ENCODE measurements at regions not wholly inside any gene's neighbourhood (a gene's known extent, or its start where the extent isn't known, plus 50 kb on each side); places are given as distances from the start of the nearest gene placed in this dataset.
A peak's percentile ranks its signal among the peaks of the same experiment; 100 is the strongest.

DNA sequence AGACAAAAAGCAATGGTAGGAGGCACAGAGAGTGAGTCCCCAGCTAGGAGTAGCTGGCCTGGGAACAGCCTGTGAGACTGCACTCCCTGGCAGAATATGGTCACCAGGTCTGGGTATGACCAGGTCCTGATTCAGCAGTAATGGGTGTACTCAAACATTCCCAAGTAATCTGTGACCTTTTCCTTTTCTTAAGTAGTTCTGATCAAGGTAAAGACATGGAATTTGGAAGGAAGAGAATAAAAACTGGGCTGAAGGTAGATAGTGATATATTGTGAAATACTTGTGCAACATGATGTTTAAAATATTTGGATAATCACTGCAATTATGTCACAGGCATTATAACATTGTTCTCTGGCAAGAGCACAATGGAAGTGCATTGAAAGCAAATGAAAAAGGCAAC is 147.2 kb upstream of the DPYD start:
- no peak for DNase-seq (ENCODE audit: low read depth)

DNA sequence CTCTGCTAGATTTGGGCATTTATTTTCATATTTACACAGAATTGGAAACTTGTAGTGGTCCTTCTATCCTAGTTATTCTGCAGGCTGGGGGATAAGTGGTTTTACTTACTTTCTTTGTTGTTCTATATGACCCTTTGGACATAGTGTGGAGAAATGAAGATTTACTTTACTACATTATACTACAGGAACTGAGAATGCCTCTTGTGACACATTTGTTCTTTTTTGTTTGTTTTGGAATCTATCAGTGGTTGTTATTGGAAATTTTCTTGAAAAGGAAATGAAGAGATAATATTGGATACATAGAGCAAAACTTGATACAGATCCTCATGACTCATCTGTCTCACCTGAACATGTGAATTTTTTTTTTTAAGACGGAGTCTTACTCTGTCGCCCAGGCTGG is 146.1 kb upstream of the DPYD start:
- no peak for DNase-seq (ENCODE audit: low read depth)

DNA sequence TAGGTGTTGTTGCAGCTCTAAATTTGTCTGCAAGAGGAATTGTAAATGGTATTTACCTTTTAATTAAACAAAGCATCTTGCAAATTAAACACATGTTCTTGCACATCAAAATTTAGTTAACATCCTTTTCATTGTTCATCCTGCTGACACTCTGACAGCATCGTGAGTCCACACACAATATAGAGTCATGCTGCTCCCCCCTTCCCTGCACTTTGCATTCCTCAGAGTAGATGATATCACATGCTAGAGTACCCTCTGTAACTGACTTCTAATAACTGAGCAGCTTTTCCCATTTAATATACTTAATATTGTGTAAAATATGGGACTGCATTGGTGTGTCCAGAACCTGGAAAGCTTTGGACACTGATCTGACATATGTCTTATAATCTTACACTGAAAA is 138.8 kb upstream of the DPYD start:
- no peak for DNase-seq (ENCODE audit: low read depth)

DNA sequence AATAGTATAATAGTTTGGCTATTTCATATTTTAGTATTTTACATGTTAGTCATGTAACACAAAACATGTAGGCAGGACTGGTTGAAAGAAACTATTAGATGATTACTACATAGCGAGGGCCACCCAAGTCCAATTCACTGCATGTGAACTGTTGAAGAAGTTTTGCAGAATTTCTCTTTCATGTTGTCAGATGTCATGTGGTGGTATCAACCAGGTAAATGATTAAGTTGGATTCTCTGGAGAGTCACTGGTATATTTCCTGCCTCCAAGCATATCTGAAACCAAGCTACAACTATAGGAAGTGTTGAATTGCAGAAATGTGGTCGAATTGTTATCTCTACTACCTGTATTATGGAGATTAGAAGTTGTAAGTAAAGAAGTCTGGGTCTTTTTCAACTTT is 137.8 kb upstream of the DPYD start:
- DNase-seq (ENCODE audit: low read depth), result no peak

DNA sequence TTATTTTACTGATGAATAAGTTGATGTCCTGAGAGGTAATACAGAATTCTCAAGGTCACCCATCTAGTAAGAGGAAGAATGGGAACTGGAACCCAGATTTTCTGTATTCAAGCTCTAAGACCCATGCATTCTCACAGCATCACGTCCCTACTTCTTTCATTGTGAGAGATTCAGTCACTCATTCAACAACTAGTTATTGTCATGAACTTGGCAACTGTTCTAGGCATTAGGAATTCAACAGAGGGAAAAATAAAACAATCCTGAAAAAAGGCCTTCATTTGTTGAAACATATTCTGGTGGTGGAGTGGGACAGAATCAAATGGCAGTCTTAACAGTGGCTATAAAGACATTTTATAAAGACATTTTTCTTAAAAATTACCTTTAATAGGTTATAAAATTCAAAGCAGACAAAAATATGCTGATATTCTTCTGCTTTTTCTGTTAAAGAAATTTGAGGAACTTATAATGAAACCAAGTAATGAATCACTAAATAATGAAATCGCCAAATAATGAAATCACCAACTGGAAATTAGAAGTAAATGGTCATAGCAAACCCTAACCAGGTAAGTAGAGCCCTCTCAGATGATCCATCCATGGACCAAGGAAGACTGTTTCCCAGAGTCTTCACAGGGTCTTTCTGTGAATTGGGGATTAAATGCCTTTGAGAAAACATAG is 136.5 kb upstream of the DPYD start:
- no peak for DNase-seq (ENCODE audit: low read depth)

DNA sequence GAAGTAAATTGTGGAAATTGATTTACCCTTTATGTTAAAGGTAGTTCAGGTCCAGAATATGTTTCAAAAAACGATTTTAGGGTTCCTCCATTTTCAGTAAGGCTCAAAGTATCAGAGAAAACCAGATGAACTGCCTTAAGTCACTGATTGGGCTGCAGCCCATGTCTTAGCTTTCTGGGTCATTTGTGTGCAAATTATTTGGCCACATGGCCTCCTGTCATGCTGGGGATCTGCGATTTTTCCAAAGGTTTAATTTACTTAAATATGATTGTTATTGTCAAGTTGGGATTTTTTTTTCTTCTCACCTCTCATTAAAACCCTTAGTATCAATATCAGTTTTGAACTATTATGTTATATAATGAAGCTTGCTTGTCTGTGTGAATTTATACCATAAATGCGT is 135.9 kb upstream of the DPYD start:
- DNase-seq (ENCODE audit: low read depth), result no peak

DNA sequence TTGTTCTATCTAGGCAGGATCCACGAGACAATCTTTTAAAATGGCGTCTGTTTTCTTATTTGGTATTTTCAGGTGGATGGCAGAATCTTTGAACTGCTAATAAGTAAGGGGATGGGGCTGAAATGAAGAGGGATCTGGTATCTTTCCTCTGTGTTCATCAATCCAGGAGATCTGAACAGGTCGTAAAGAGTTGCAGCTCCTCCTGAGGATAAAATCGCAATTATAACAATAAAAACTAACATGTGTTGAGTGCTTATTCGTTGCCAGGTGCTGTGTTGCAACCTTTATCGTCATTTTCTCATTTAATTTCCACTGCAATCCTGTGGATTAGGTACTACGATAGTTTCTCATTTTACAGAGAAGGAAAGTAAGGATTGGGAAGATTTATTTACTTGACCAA is 134.6 kb upstream of the DPYD start:
- no peak for DNase-seq (ENCODE audit: low read depth)

DNA sequence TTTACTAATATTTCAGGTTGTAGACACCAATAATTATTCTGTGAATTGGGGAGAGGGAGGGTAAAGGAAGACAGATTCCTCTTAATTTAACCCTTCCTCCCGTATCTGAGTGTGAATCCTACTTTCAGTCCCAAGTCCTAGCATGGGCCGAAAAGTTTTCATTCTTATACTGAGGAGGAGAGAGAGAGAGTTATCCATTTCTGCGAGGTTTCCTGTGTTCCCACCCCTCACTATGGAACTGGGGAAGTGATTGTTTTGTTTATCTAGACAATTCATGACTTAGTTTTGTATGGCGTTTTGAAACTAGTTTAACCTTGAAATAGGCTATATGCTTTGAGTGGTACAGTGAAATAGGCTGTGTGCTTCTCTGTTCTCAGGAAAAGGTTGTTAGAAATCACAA is 134.0 kb upstream of the DPYD start:
- no peak for DNase-seq (ENCODE audit: low read depth)

DNA sequence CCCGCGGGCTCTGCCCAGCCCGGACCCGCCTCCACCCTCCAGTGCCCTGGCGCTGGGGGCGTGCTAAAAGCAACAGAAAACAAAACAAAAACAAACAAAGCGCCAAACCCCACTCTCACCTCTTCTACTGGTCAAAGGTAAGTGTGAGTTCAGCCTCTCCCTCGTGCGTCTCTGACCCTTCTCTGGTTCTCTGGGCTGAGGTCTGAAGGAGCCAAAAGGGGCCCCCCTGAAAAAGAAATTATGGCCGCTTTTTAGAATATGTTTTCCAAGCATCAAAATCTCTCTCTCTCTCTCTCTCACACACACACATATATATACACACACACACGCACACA is 133.5 kb upstream of the DPYD start:
- no peak for DNase-seq (ENCODE audit: low read depth)

DNA sequence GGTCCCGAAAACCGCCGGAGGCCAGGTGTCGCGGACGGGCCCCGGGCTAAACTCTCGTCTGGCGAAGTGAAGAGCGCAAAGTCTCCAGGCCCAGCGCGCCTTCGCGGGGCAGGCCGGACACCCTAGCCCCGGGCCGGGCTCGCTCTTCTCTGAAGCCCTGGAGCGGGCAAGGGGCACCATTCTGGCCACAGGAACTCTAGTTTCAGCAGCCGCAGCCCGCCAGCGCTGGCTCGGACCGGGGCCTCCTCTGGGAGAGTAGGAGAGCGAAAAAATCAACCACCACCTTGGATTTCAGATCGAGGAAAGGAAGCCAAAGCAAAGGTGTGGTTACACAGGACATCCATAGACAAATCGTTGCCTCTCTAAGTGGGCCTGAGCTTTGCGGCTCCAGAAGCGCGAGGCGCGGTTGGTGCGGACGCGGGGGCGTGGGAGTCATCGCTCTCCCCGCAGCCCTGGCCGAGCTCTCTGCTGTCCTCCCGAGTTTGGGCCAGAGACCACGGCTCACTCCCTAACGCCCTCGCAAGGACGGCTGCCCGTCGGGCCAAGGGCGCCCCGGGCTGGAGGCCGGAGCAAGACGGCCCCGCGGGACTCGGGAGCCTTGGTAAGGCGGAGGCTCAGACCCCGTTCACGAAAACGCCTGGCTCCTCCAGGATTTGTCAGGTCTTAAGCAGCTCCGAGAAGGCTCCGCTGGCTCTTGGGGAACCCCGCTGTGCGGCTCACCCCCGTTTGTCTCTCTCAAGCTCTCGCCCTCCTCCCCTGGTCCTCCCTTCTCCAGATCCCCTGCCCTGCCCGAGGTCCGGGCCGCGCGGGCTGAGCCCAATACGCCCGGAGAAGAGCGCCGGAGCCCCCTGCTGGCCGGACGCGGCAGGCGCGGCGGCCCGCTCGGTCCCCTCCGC is 132.9 kb upstream of the DPYD start:
- peak; percentile 41 for DNase-seq (ENCODE audit: low read depth)

DNA sequence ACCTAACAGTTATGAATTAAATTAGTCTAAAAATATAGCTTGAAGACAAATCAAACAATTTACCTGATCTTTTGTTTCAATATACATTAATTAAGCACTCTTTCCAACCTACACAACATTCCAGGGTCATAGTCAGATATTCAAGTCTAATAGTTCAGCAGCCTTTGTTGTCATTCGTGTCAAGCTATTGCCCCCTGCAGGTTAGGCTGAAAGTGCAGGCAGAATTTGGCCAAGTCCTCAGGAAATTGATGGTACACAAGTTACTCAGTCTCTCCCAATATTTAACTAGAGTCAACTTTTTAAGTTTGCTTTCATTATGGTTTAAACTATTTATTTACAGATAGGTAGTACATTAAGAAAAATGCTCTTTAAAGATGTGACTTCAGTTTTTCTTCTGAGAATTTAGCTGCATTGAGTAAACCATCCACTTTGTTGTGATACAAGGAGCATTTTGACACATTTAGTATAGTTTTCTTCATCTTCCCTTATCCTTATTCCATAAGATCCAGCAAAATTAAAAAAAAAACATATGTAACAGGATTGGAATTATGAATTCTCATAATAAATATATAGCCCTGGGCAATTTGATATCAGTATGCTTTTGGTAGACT is 130.3 kb upstream of the DPYD start:
- peak; percentile 67 for DNase-seq (ENCODE audit: low read depth)

DNA sequence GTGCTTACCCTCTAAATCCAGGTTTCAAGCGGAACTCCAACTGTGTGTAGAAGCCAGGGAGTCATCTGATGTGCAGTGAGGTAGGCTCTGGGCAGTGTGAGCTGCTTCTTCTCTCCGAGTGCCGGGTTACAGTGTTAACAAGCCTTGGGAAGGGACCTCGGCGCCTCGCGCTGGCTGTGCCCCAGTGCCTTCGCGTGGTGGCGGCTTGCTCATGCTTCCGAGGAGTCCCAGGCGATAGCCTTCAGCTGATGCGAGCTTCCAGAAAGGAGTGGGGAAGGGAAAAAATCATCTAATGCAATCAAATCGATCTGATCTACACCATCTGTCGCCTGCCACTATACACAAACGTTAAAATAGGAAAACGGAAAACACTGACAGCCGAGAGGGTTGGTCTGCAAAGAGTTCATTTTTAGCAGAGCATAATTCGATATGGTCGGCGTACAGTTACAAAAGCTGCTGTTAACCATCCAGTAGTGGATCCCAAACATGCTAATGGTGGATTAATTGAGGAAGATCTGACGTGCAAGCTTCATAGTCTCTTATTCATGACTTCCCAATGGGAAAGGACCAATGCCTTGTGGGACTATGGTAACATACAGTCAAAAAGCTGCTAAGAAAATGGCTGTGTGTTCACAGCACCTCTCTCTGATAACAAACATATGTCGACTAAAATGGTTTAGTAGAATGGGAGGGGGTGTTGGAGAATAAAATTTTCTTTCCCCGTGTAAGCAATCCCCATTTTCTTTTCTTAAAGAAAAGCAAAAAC is 128.7 kb upstream of the DPYD start:
- DNase-seq (ENCODE audit: low read depth), result no peak

DNA sequence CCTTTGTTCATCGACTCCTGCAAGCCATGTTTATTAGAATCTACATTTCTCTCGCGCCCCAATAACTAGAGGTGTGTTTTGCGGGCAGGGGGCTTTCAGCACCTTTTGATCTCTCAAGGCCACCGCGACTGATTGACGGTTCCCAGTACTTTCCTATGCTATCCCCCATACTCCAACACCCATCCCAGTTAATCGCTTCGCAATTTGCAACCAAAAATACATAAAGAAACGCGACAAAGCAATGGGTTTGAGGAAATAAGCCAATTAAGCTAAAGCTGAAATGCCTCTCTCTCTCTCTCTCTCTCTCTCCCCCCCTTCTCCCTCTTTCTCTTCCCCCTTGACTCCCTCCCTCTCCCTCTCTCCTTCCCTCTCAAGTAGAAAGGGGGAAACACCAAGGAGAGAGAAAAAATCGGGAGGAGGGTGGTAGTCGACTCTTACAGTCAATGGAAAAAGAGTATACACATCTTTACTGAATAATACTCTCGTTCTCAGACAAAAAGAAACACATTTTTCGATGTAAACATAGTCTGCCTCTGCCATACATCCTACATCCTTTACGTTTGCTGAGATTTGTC is 128.0 kb upstream of the DPYD start:
- no peak for DNase-seq (ENCODE audit: low read depth)

DNA sequence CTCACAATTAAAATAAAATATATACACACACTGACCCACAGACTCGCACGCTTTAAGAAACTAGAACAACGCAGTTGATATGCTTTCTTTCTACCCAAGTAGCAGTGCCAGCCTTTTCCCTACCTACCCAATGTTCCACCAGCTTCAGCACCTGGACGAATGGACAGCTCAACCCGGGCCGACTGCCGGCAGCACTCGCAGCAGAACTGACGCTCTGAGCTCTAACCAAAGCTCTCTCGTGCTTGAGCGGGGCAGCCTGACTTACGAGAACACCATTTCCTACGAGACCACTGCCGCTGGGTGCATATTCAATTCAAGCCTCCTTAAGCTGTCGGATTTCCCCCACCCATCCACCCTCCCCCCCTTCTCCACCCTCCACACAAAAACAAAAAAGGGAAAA is 127.4 kb upstream of the DPYD start:
- peak; percentile 57 for DNase-seq (ENCODE audit: low read depth)

DNA sequence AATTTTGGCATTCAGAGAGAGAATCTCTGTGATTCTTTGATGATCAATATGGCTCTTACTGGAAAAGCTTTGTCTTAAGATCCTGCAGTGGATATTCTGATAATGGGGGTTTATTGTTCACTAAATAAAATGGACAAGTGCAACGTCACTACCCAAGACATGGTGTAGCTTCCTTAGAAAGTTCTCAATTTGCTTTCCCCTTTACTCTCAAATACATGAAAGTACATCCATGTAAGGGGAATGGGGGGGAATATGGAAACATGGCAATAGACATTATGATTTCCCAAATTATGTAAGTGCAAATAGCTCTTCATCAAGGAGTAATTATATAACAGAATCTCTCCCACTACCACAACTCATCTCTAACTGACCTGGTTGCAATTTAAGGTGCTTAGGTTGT is 126.3 kb upstream of the DPYD start:
- no peak for DNase-seq (ENCODE audit: low read depth)

DNA sequence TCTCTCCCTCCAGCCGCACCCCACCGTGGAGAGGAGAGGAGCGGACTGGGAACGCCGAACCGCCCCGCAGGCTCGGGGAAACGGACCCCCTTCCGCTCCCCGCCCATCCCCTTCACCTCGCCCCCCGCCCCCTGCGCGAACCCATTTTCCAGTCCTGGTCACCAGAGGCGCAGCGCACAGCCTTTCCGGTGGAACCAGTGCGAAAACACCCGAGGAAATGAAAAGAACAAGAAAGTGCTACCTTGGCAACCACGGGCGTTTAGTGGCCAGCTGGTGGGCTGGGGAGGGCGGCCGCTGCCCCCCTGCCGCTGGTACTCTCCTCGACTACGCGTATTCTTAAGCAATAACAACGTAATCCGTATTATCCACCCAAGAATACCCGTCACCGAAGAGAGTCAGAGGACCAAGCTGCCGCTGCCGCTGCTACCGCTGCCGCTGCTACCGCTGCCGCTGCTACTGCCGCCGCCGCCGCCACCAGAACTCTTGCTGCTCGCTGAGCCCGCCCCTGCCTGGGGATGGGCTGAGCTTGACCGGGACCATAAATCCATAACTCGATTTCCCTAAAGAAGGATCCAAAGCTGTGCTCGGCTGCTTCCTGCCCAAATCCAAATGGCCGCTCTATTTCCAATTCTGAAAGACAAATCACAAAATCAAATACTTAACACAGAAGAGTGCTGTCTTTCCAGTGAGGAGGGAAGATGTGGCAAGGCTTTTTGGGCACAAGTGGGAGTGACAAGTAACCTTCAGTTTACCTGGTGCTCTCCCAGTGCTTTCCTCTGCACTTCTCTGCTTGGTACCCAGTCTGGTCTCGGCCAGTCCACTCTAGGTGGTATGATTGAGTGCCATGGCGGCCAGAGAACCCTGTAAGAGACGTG is 125.2 kb upstream of the DPYD start:
- no peak for DNase-seq (ENCODE audit: low read depth)

DNA sequence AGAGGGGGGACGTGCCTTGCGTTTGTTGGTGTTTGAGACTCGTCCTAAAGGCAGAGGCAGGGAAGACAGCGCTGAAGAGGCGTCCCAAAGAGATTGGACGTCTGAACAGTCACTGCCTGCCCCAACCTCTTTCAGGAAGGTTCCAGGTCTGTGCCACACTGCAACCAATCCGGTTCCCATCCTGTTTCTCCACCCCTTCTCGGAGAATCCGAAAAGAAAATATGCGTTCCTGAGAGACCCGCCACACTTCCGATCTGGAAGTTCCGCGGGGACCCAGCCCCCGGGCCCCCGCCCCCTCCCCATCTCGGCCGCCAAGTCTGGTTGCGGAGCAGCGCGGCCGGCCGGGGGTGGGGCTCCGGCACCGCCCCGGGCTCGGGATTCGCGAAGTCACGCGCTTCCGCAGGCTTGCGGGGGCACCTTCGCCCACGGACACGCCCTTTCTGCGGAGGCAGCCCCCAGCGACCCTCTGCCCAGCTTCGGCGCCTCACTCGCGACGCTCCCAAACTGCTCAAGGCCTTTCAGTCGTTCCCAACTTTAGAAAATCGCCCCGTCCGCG is 124.5 kb upstream of the DPYD start:
- DNase-seq (ENCODE audit: low read depth), result no peak

DNA sequence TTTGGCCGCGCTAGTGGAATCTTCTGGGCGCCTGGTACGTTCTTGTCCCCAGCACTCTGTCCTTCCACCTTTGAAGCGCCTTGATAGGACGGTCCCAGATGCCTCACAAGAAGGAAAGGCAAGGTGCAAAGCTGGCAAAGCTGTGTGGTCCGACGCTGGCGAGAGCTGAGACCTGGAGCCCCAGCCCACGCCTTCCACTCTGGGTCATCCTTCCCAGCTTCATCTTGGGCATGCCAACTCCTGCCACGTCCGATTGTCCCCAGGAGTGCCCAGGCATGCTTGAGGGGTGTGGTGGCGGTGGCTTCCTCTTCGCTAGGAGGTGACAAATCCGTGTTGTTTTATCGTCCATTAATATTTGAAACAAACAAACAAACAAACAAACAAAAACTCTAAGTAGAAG is 123.9 kb upstream of the DPYD start:
- DNase-seq (ENCODE audit: low read depth), result no peak

DNA sequence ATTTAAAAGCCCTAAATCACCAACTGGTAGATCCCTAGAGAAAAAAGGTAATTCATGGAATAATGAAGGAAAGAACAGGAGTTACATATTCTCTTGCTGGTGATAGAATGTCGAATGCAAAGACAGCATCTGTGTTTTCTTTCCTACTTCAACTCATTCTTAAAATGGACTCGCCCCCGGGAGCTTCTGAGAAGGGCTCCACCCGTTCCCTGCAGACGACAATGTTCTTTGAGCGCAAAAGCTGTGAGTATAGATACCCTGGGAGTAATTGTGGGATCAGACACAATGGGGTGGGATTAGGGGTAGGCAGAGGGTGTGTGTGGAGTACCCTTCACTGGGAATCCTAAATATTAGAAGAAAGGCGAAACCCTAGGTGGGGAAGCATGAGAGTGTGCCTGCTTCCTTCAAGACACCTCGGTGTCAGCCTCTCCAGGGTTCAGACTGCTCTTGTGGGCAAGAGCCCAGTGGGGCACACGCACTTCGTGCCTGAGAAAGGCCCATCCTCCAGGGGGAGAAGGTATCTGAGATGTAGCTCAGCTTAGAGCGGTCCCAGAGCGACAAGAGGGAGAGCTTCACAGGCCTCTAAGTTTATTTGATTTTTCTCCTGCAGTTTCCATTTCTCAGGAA is 123.3 kb upstream of the DPYD start:
- no peak for DNase-seq (ENCODE audit: low read depth)

DNA sequence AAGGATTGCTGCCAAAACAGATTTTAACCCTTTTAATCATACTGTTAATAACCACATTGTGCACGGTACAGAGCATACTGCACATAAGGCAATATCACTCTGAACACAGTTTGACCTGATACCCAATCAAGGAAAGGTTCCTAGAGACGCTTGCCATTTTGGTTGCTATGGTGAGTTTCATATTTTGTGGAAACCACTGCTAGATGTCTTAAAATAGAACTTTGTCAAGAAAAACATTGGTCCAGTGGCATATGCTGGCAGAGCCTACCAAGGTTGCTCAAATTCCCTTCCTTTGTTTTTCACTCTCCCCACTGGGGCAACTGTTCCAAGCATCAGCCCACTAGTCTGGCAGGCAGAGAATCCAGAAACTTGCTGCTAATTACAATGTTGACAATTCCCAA is 114.8 kb upstream of the DPYD start:
- no peak for DNase-seq (ENCODE audit: low read depth)

DNA sequence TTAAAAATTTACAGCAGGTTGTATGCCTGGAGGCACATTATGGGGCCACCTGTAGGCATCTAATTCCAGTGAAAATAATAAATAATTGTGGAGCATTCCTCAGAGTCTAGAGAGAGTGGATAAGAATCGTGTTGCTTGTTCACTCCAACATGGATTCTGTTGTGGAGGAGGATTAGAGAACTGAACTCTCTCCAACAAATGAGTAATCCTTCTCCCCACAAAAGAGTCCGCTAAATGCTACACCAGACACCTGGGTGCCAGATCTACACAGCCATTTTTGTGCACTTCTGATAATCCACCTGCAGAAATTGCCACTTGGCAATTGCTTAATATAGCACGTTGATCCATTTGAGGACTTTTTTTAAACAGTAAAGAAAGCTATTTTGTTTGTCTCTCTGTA is 113.7 kb upstream of the DPYD start:
- DNase-seq (ENCODE audit: low read depth), result no peak

Data from activated T-cell treated with anti-CD3 and anti-CD28 coated beads for 24 hours (primary cell).